GM12892 (cell line): ENCODE measurements at regions not wholly inside any gene's neighbourhood (a gene's known extent, or its start where the extent isn't known, plus 50 kb on each side); places are given as distances from the start of the nearest gene placed in this dataset.

Experiments
- POLR2A ChIP-seq: IDR thresholded peaks from 2 replicates; pipeline ENCODE4 v1.6.1; 2011; ENCODE audit warnings: low read depth, low read length, control low read depth
- POLR2AphosphoS5 ChIP-seq: IDR thresholded peaks from 2 replicates; pipeline ENCODE4 v1.6.1; 2011; ENCODE audit warnings: low read depth, low read length, control low read depth
- TAF1 ChIP-seq: IDR thresholded peaks from 2 replicates; pipeline ENCODE4 v1.6.1; 2011; ENCODE audit warnings: low read depth, mild to moderate bottlenecking, control low read depth, low read length, borderline replicate concordance

DNA sequence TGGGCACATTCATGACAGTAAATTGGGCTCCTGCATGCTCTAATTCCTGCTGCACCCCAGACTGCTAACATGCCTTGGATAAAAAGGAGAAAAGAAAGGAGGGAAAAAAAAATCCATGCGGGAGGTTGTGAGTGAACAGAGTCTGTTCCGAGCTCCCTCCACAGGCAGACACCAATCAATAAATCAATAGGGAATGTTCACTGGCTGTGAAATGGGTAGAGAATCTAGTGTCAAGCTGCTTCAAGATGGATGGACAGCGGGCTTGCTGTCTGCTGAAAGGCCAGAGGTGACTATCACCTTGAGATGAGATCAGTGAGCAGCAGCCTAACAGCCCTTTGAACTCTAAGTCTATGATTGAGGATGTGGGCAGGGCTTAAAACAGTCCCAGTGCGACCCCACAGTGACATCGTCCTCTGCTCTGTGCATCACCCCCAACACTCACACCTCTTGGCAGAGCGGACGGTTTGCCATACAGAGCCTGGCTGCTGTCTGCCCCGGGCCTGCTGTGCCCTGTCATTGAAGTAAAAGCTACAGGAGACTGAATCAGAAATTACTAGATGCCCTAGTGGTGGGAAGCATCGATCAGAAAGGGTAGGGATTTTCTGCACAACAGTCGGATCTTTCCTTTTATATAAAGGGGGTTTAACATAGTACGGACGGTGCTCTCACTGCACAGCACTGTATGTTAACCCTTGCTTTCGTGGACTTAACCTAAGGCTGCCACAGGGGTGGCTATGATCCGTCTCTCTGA, 247.9 kb upstream of the ONECUT1 start:
- TF ChIP-seq TAF1 (no peak), POLR2A (no peak), POLR2AphosphoS5 (no peak)
